H1 (cell line): ENCODE measurements at regions not wholly inside any gene's neighbourhood (a gene's known extent, or its start where the extent isn't known, plus 50 kb on each side); places are given as distances from the start of the nearest gene placed in this dataset.
"Not testable (repeated sequence)": the region's sequence is repeated elsewhere in the genome, so short reads cannot be mapped to it uniquely, and the experiment has no call there.

Source experiments
- CTCF ChIA-PET: fragments of 300-600 bp; sonication (Branson Sonifier 250); formaldehyde crosslinking; loops from one replicate; lab custom pipeline; 2021; ENCODE audit not compliant: partially characterized antibody; lab: Charles Lee
- POLR2A ChIA-PET: fragments of 300-600 bp; sonication (Branson Sonifier 250); formaldehyde crosslinking; loops from one replicate; lab custom pipeline; 2021; ENCODE audit warnings: inconsistent platforms; ENCODE audit not compliant: partially characterized antibody; lab: Charles Lee
- DNase-seq, 2 experiments: peaks; one replicate each; pipeline versions ENCODE4 v3.0.0 to v3.0.0-alpha.2; 2010 to 2022; ENCODE audit warnings: low spot score in 2 of 2, low read depth in 1 of 2, mixed read lengths in 1 of 2
- FAIRE-seq: peaks from 2 replicates; lab custom pipeline; 2011; peaks lifted over from hg19 to GRCh38; lab: Jason Lieb, UNC
- H2AFZ ChIP-seq: 2 replicates; pipeline ENCODE4 v1.8.1; 2012; ENCODE audit warnings: low read length, inconsistent platforms
- H2AK5ac ChIP-seq: 2 replicates; pipeline ENCODE4 v1.6.1; 2013; ENCODE audit warnings: low read depth, low read length
- H2BK120ac ChIP-seq: replicated peaks from 2 replicates; pipeline ENCODE3; 2013; ENCODE audit warnings: low read depth, low read length, inconsistent platforms
- H2BK12ac ChIP-seq: 2 replicates; pipeline ENCODE4 v1.6.1; 2013; ENCODE audit warnings: low read depth, low read length
- H2BK15ac ChIP-seq: 2 replicates; pipeline ENCODE4 v1.6.1; 2013; ENCODE audit warnings: low read length
- H2BK20ac ChIP-seq: 2 replicates; pipeline ENCODE4 v1.6.1; 2013; ENCODE audit warnings: low read length
- H2BK5ac ChIP-seq: 2 replicates; pipeline ENCODE4 v1.6.1; 2013; ENCODE audit warnings: low read depth, low read length
- H3K14ac ChIP-seq: 2 replicates; pipeline ENCODE4 v1.6.1; 2013; ENCODE audit warnings: inconsistent platforms; ENCODE audit not compliant: insufficient read length
- H3K18ac ChIP-seq: 2 replicates; pipeline ENCODE4 v1.6.1; 2013; ENCODE audit warnings: low read length; ENCODE audit errors: extremely low read depth
- H3K23ac ChIP-seq: 2 replicates; pipeline ENCODE4 v1.6.1; 2013; ENCODE audit warnings: inconsistent platforms; ENCODE audit not compliant: insufficient read length
- H3K23me2 ChIP-seq: 2 replicates; pipeline ENCODE4 v1.6.1; 2013; ENCODE audit warnings: low read depth, low read length
- H3K27ac ChIP-seq: 2 replicates; pipeline ENCODE4 v1.6.1; 2011; ENCODE audit warnings: low read depth, low read length, inconsistent platforms
- H3K27me3 ChIP-seq, 4 experiments: replicated peaks in 1 of 4; 1 replicate in 1 of 4; 2 replicates in 3 of 4; pipeline versions ENCODE4 v1.6.1 to v1.8.1; 2011 to 2013; ENCODE audit warnings: low read length in 3 of 4, mild to moderate bottlenecking in 3 of 4, inconsistent platforms in 2 of 4, mixed read lengths in 2 of 4, moderate library complexity in 1 of 4; ENCODE audit not compliant: control insufficient read depth in 3 of 4, insufficient read depth in 3 of 4; ENCODE audit errors: extremely low read depth in 1 of 4
- H3K36me3 ChIP-seq, 4 experiments: 2 replicates each; pipeline versions ENCODE4 v1.6.1 to v1.8.1; 2011 to 2013; ENCODE audit warnings: mild to moderate bottlenecking in 4 of 4, low read length in 3 of 4, moderate library complexity in 2 of 4, control low read depth in 1 of 4, inconsistent platforms in 1 of 4; ENCODE audit not compliant: insufficient read depth in 4 of 4, control insufficient read depth in 2 of 4
- H3K4ac ChIP-seq: replicated peaks from 2 replicates; pipeline ENCODE3; 2013; ENCODE audit warnings: low read length, low read depth, mixed read lengths, inconsistent platforms; ENCODE audit not compliant: insufficient read length
- H3K4me1 ChIP-seq, 4 experiments: replicated peaks in 1 of 4; 1 replicate in 1 of 4; 2 replicates in 3 of 4; pipeline versions ENCODE4 v1.6.1 to v1.8.1; 2011 to 2013; ENCODE audit warnings: low read length in 3 of 4, inconsistent platforms in 2 of 4, mixed read lengths in 1 of 4; ENCODE audit not compliant: insufficient read depth in 4 of 4, control insufficient read depth in 3 of 4
- H3K4me2 ChIP-seq, 2 experiments: 2 replicates each; pipeline versions ENCODE4 v1.6.1 to v1.8.1; 2011 to 2013; ENCODE audit warnings: low read depth in 2 of 2, low read length in 2 of 2, control low read depth in 1 of 2, inconsistent platforms in 1 of 2, mild to moderate bottlenecking in 1 of 2; ENCODE audit not compliant: insufficient read depth in 1 of 2
- H3K4me3 ChIP-seq, 4 experiments: fragments of 200-600, 300-600 bp in 1 of 4; sonication (generic), shearing (Covaris generic), sonication (Bioruptor Twin) in 1 of 4; 2 replicates each; pipeline versions ENCODE4 v1.5.1 to v1.8.1; 2011 to 2016; ENCODE audit warnings: low read length in 4 of 4, low read depth in 3 of 4, control low read depth in 2 of 4, inconsistent platforms in 2 of 4, mild to moderate bottlenecking in 2 of 4, mixed read lengths in 1 of 4, moderate library complexity in 1 of 4; ENCODE audit not compliant: insufficient read depth in 2 of 4; ENCODE audit errors: extremely low read depth in 1 of 4
- H3K56ac ChIP-seq: replicated peaks from 2 replicates; pipeline ENCODE3; 2013; ENCODE audit warnings: low read depth, mild to moderate bottlenecking, mixed read lengths, low read length, inconsistent platforms; ENCODE audit not compliant: insufficient read length
- H3K79me1 ChIP-seq: 2 replicates; pipeline ENCODE4 v1.6.1; 2013; ENCODE audit warnings: low read depth, low read length, control low read depth
- H3K79me2 ChIP-seq, 2 experiments: 2 replicates each; pipeline versions ENCODE4 v1.6.1 to v1.8.1; 2012 to 2013; ENCODE audit warnings: low read length in 2 of 2, mild to moderate bottlenecking in 2 of 2, inconsistent platforms in 1 of 2; ENCODE audit not compliant: insufficient read depth in 2 of 2, control insufficient read depth in 1 of 2
- H3K9ac ChIP-seq, 4 experiments: replicated peaks in 1 of 4; 1 replicate in 1 of 4; 2 replicates in 3 of 4; pipeline versions ENCODE4 v1.6.1 to v1.8.1; 2011 to 2013; ENCODE audit warnings: low read depth in 3 of 4, low read length in 3 of 4, control low read depth in 2 of 4, mild to moderate bottlenecking in 2 of 4, moderate library complexity in 2 of 4, inconsistent platforms in 1 of 4; ENCODE audit errors: extremely low read depth in 1 of 4
- H3K9me3 ChIP-seq, 2 experiments: 2 replicates each; pipeline versions ENCODE4 v1.6.1 to v1.8.1; 2012 to 2013; ENCODE audit warnings: mild to moderate bottlenecking in 2 of 2, moderate library complexity in 2 of 2, control low read depth in 1 of 2, inconsistent platforms in 1 of 2, low read depth in 1 of 2, low read length in 1 of 2, mixed read lengths in 1 of 2; ENCODE audit not compliant: insufficient read depth in 2 of 2
- H4K20me1 ChIP-seq, 2 experiments: replicated peaks in 1 of 2; 2 replicates each; pipeline versions ENCODE3 to v1.8.1; 2011 to 2013; ENCODE audit warnings: inconsistent platforms in 2 of 2, low read length in 2 of 2, mild to moderate bottlenecking in 1 of 2; ENCODE audit not compliant: insufficient read depth in 2 of 2, control insufficient read depth in 1 of 2
- H4K5ac ChIP-seq: 2 replicates; pipeline ENCODE4 v1.6.1; 2013; ENCODE audit warnings: low read length, low read depth, mixed read lengths, inconsistent platforms; ENCODE audit not compliant: insufficient read length
- H4K8ac ChIP-seq: 2 replicates; pipeline ENCODE4 v1.8.0; 2013; ENCODE audit warnings: mild to moderate bottlenecking, moderate library complexity, low read length, inconsistent platforms; ENCODE audit not compliant: insufficient read depth; ENCODE audit errors: extremely low read depth
- H4K91ac ChIP-seq: replicated peaks from 2 replicates; pipeline ENCODE3; 2013; ENCODE audit warnings: low read length, mixed read lengths, inconsistent platforms; ENCODE audit not compliant: insufficient read length
- WGBS, 2 experiments: shearing (Covaris generic) in 1 of 2; methylation state at CpG; one replicate each; pipeline versions ENCODE4 v1.1.6 to v1.1.7; 2013 to 2015; ENCODE audit warnings: low lambda C conversion rate in 2 of 2, mixed read lengths in 2 of 2, inconsistent platforms in 1 of 2, low coverage in 1 of 2, missing lambda C conversion rate in 1 of 2; ENCODE audit not compliant: insufficient replicate concordance in 2 of 2, insufficient coverage in 1 of 2, insufficient read length in 1 of 2; ENCODE audit errors: extremely low coverage in 1 of 2, missing lambda C conversion rate in 1 of 2; 5-methylcytosine and 5-hydroxymethylcytosine counted together

DNA sequence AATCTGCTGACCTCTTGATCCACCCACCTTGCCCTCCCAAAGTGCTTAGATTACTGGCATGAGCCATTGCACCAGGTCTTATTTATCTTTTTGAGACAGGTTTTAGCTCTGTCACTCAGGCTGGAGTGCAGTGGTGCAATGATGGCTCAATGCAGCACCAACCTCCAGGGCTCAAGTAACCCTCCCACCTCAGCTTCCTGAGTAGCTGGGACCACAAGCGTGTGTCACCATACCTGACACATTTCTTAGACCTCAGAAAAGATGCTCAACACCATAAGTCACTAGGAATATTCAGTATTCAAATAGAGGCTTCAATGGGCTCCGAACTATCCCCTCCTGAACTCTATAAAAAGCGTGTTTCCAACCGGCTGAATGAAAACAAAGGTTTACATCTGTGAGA lies 268.6 kb upstream of the ZNF337 start:
- H4K91ac ChIP-seq, DNase-seq, H3K56ac ChIP-seq, H3K9me3 ChIP-seq, H4K8ac ChIP-seq, H4K20me1 ChIP-seq, H3K27me3 ChIP-seq, H3K23ac ChIP-seq, H3K4me2 ChIP-seq, H3K4ac ChIP-seq, H3K27ac ChIP-seq, H3K36me3 ChIP-seq, H3K23me2 ChIP-seq, H2BK20ac ChIP-seq, H2BK120ac ChIP-seq, H2AFZ ChIP-seq, H3K79me1 ChIP-seq, FAIRE-seq, H3K14ac ChIP-seq, POLR2A ChIA-PET, H3K4me1 ChIP-seq, H3K4me3 ChIP-seq, CTCF ChIA-PET, H3K18ac ChIP-seq, H2BK15ac ChIP-seq, H2BK5ac ChIP-seq, H2AK5ac ChIP-seq, H2BK12ac ChIP-seq, H3K79me2 ChIP-seq, H3K9ac ChIP-seq, H4K5ac ChIP-seq: not testable (repeated sequence)
- WGBS, 2 experiments, result 76% methylated on average over 4 of the region's 4 CpGs; no CpG with 5 or more reads in 1 of the 2 experiments

DNA sequence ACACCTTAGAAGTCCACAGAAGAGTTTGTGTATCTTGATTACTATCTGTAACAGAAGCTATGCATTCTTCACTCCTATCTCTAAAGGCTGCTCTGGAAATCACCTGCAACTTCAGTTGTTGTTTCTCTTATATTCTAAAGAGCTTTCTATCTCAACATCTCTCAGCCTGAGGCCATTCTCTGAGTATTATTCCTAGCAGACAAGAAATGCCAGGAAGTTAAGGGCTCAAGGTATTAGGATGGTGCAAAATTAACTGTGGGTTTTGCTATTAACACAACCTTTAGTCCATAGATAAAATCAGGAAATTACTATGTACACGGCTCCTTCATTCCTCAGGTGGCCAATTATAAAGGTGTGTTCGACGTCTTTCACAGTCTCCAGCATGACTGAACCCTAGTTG lies 257.2 kb upstream of the ZNF337 start:
- H3K36me3 ChIP-seq, H3K27me3 ChIP-seq, H3K56ac ChIP-seq, H3K79me1 ChIP-seq, H3K27ac ChIP-seq, H3K9ac ChIP-seq, H4K8ac ChIP-seq, POLR2A ChIA-PET, DNase-seq, H4K20me1 ChIP-seq, H2AK5ac ChIP-seq, H3K23ac ChIP-seq, CTCF ChIA-PET, H2BK15ac ChIP-seq, FAIRE-seq, H2BK20ac ChIP-seq, H3K79me2 ChIP-seq, H2BK120ac ChIP-seq, H3K4me1 ChIP-seq, H3K14ac ChIP-seq, H2AFZ ChIP-seq, H4K5ac ChIP-seq, H2BK12ac ChIP-seq, H3K4me2 ChIP-seq, H3K9me3 ChIP-seq, H3K4ac ChIP-seq, H2BK5ac ChIP-seq, H3K4me3 ChIP-seq, H3K18ac ChIP-seq, H3K23me2 ChIP-seq, H4K91ac ChIP-seq: not testable (repeated sequence)
- 86% methylated on average over 3 of the region's 3 CpGs; no CpG with 5 or more reads in 1 of the 2 experiments for WGBS, 2 experiments
